Stimulated activated naive CD8-positive, alpha-beta T cell treated with anti-CD3 and anti-CD28 coated beads, Interleukin-15, Interleukin-2, amounts not matched to agents 100 ng/mL and 50 ng/mL, for 24 hours (primary cell): ENCODE measurements at regions not wholly inside any gene's neighbourhood (a gene's known extent, or its start where the extent isn't known, plus 50 kb on each side); places are given as distances from the start of the nearest gene placed in this dataset.

ENCODE experiments used
- H3K27ac Mint-ChIP-seq: one replicate; pipeline ENCODE4 v1.8.0; 2021; ENCODE audit warnings: mild to moderate bottlenecking, mixed read lengths
- H3K27me3 Mint-ChIP-seq: one replicate; pipeline ENCODE4 v1.8.0; 2021; ENCODE audit warnings: mixed read lengths
- H3K36me3 Mint-ChIP-seq: one replicate; pipeline ENCODE4 v1.8.0; 2021; ENCODE audit warnings: low read depth, mixed read lengths
- H3K4me1 Mint-ChIP-seq: one replicate; pipeline ENCODE4 v1.8.0; 2021; ENCODE audit warnings: low read depth, mixed read lengths
- H3K4me3 Mint-ChIP-seq: one replicate; pipeline ENCODE4 v1.8.0; 2021; ENCODE audit warnings: mild to moderate bottlenecking, mixed read lengths
- H3K9me3 Mint-ChIP-seq: one replicate; pipeline ENCODE4 v1.8.0; 2021; ENCODE audit warnings: mixed read lengths

GRCh38 chr20:40335901-40336351 is 353.1 kb downstream of the MAFB start:
- no peak overlapping the region for H3K4me3 Mint-ChIP-seq
- no peaks in the 10 kb centered on the region for H3K36me3 Mint-ChIP-seq
- H3K27me3 Mint-ChIP-seq = no peaks in the 10 kb centered on the region
- H3K9me3 Mint-ChIP-seq = no peaks in the 10 kb centered on the region
- no peaks in the 10 kb centered on the region for H3K4me1 Mint-ChIP-seq
- H3K27ac Mint-ChIP-seq = no peak overlapping the region

- H3K4me3 Mint-ChIP-seq = no peak overlapping the region
- H3K27me3 Mint-ChIP-seq = no peaks in the 10 kb centered on the region
- H3K36me3 Mint-ChIP-seq = no peaks in the 10 kb centered on the region
- H3K9me3 Mint-ChIP-seq = no peaks in the 10 kb centered on the region
- no peak overlapping the region for H3K27ac Mint-ChIP-seq
- no peaks in the 10 kb centered on the region for H3K4me1 Mint-ChIP-seq
Measured at GRCh38 chr20:40335437-40335836, 353.6 kb downstream of the MAFB start.

- Mint-ChIP-seq H3K36me3 (no peaks in the 10 kb centered on the region), H3K4me3 (no peak overlapping the region), H3K27me3 (no peaks in the 10 kb centered on the region), H3K4me1 (no peaks in the 10 kb centered on the region), H3K27ac (no peak overlapping the region), H3K9me3 (no peaks in the 10 kb centered on the region)
Measured at GRCh38 chr20:40333591-40333990, 355.4 kb downstream of the MAFB start.

GRCh38 chr20:40331807-40332560 is 357.1 kb downstream of the MAFB start:
- no peak overlapping the region for H3K27ac Mint-ChIP-seq
- H3K27me3 Mint-ChIP-seq = no peaks in the 10 kb centered on the region
- no peak overlapping the region for H3K4me3 Mint-ChIP-seq
- no peaks in the 10 kb centered on the region for H3K9me3 Mint-ChIP-seq
- H3K36me3 Mint-ChIP-seq = no peaks in the 10 kb centered on the region
- H3K4me1 Mint-ChIP-seq = no peaks in the 10 kb centered on the region

GRCh38 chr20:40331249-40331648 is 357.8 kb downstream of the MAFB start:
- Mint-ChIP-seq H3K36me3 (no peaks in the 10 kb centered on the region), H3K9me3 (no peaks in the 10 kb centered on the region), H3K4me1 (no peaks in the 10 kb centered on the region), H3K27ac (no peak overlapping the region), H3K4me3 (no peak overlapping the region), H3K27me3 (no peaks in the 10 kb centered on the region)

- no peaks in the 10 kb centered on the region for H3K4me1 Mint-ChIP-seq
- H3K4me3 Mint-ChIP-seq = no peak overlapping the region
- H3K27ac Mint-ChIP-seq = no peak overlapping the region
- no peaks in the 10 kb centered on the region for H3K27me3 Mint-ChIP-seq
- no peaks in the 10 kb centered on the region for H3K36me3 Mint-ChIP-seq
- no peaks in the 10 kb centered on the region for H3K9me3 Mint-ChIP-seq
Measured at GRCh38 chr20:40329321-40329720, 359.7 kb downstream of the MAFB start.

GRCh38 chr20:40326784-40327183 is 362.3 kb downstream of the MAFB start:
- no peaks in the 10 kb centered on the region for H3K4me1 Mint-ChIP-seq
- H3K36me3 Mint-ChIP-seq = no peaks in the 10 kb centered on the region
- H3K4me3 Mint-ChIP-seq = no peak overlapping the region
- H3K27me3 Mint-ChIP-seq = peaks cover 4% of the 10 kb centered on the region
- H3K9me3 Mint-ChIP-seq = no peaks in the 10 kb centered on the region
- no peak overlapping the region for H3K27ac Mint-ChIP-seq

GRCh38 chr20:40325006-40325568 is 363.9 kb downstream of the MAFB start:
- Mint-ChIP-seq H3K9me3 (no peaks in the 10 kb centered on the region), H3K4me3 (no peak overlapping the region), H3K4me1 (no peaks in the 10 kb centered on the region), H3K27me3 (peaks cover 4% of the 10 kb centered on the region), H3K36me3 (no peaks in the 10 kb centered on the region), H3K27ac (no peak overlapping the region)

GRCh38 chr20:40323361-40323794 is 365.7 kb downstream of the MAFB start:
- Mint-ChIP-seq H3K27ac (no peak overlapping the region), H3K9me3 (no peaks in the 10 kb centered on the region)

GRCh38 chr20:40322941-40323340 is 366.1 kb downstream of the MAFB start:
- no peaks in the 10 kb centered on the region for H3K4me1 Mint-ChIP-seq
- no peak overlapping the region for H3K4me3 Mint-ChIP-seq
- H3K36me3 Mint-ChIP-seq = no peaks in the 10 kb centered on the region
- H3K27me3 Mint-ChIP-seq = peaks cover 4% of the 10 kb centered on the region
- no peaks in the 10 kb centered on the region for H3K9me3 Mint-ChIP-seq
- no peak overlapping the region for H3K27ac Mint-ChIP-seq

More at GRCh38 chr20:40323361-40323794, 365.7 kb downstream of the MAFB start:
- Mint-ChIP-seq H3K36me3 (no peaks in the 10 kb centered on the region), H3K4me3 (no peak overlapping the region), H3K27me3 (peaks cover 4% of the 10 kb centered on the region), H3K4me1 (no peaks in the 10 kb centered on the region)

GRCh38 chr20:40320517-40321011 is 368.5 kb downstream of the MAFB start:
- H3K36me3 Mint-ChIP-seq = no peaks in the 10 kb centered on the region
- H3K4me3 Mint-ChIP-seq = no peak overlapping the region
- no peaks in the 10 kb centered on the region for H3K9me3 Mint-ChIP-seq
- no peaks in the 10 kb centered on the region for H3K4me1 Mint-ChIP-seq
- peaks cover 9% of the 10 kb centered on the region for H3K27me3 Mint-ChIP-seq
- H3K27ac Mint-ChIP-seq = no peak overlapping the region

- Mint-ChIP-seq H3K9me3 (no peaks in the 10 kb centered on the region), H3K4me1 (no peaks in the 10 kb centered on the region), H3K27ac (no peak overlapping the region), H3K36me3 (no peaks in the 10 kb centered on the region), H3K4me3 (no peak overlapping the region), H3K27me3 (peaks cover 9% of the 10 kb centered on the region)
Measured at GRCh38 chr20:40319741-40320516, 369.1 kb downstream of the MAFB start.

- Mint-ChIP-seq H3K27ac (no peak overlapping the region), H3K27me3 (peaks cover 9% of the 10 kb centered on the region)
Measured at GRCh38 chr20:40319056-40319455, 370.0 kb downstream of the MAFB start.

GRCh38 chr20:40317156-40317790 is 371.8 kb downstream of the MAFB start:
- Mint-ChIP-seq H3K4me1 (no peaks in the 10 kb centered on the region), H3K27ac (no peak overlapping the region), H3K9me3 (peaks cover 2% of the 10 kb centered on the region), H3K4me3 (no peak overlapping the region), H3K27me3 (peaks cover 4% of the 10 kb centered on the region), H3K36me3 (no peaks in the 10 kb centered on the region)

More at GRCh38 chr20:40319056-40319455, 370.0 kb downstream of the MAFB start:
- Mint-ChIP-seq H3K4me1 (no peaks in the 10 kb centered on the region), H3K36me3 (no peaks in the 10 kb centered on the region), H3K9me3 (no peaks in the 10 kb centered on the region), H3K4me3 (no peak overlapping the region)

GRCh38 chr20:40314278-40314677 is 374.8 kb downstream of the MAFB start:
- Mint-ChIP-seq H3K4me3 (no peak overlapping the region), H3K36me3 (no peaks in the 10 kb centered on the region), H3K4me1 (no peaks in the 10 kb centered on the region), H3K9me3 (peaks cover 4% of the 10 kb centered on the region), H3K27ac (no peak overlapping the region), H3K27me3 (peaks cover 4% of the 10 kb centered on the region)
